ENCODE measurements at regions not wholly inside any gene's neighbourhood (a gene's known extent, or its start where the extent isn't known, plus 50 kb on each side); places are given as distances from the start of the nearest gene placed in this dataset.

- no peaks in the 10 kb centered on the region; the same call in 1 of the 2 replicates for H4K20me1 ChIP-seq (replicated peaks; ENCODE audit: insufficient read depth)
- H3K4me3 ChIP-seq = peak overlapping the region; percentile 83
- H3K36me3 ChIP-seq (ENCODE audit: insufficient read depth) = no peaks in the 10 kb centered on the region
- H3K4me2 ChIP-seq = peak overlapping the region; percentile 93
- H3K27ac ChIP-seq (ENCODE audit: low read depth) = no peak overlapping the region
- H2AFZ ChIP-seq = 0 out of 2 replicates have a peak overlapping the region, but pooled peaks have one; percentile 69
- peak; percentile 30 for ATAC-seq
- H3K9me2 ChIP-seq (ENCODE audit: insufficient read depth) = no peaks in the 10 kb centered on the region
- H3K79me2 ChIP-seq (replicated peaks; ENCODE audit: insufficient read depth) = peaks cover 50% of the 10 kb centered on the region
- Mint-ChIP-seq H3K36me3 (ENCODE audit: low read depth) (no peaks in the 10 kb centered on the region; the same call in 2 of the 3 replicates), H3K27me3 (ENCODE audit: insufficient read depth, low read depth, poor library complexity) (peaks cover 10% of the 10 kb centered on the region), H3K4me3 (peak overlapping the region; percentile 81), H3K9me3 (no peaks in the 10 kb centered on the region; the same call in 2 of the 3 replicates), H3K27ac (no peak overlapping the region), H3K4me1 (peaks cover 19% of the 10 kb centered on the region)
- peak; percentile 50 for DNase-seq (ENCODE audit: low spot score)
- TF ChIP-seq CTCF (conservative IDR thresholded peaks at IDR 0.05; ENCODE audit: low read depth in 2 of 2) (peak in 1 of 2 experiments; percentile 15; a peak in 1 of 4 replicates), STAT1 (IDR thresholded peaks at IDR 0.05; ENCODE audit: unreplicated experiment) (no peak), CREB1 (CRISPR knock-in tag; IDR thresholded peaks at IDR 0.05; ENCODE audit: low read depth) (no peak)
- peaks cover 22% of the 10 kb centered on the region for H3K4me1 ChIP-seq (ENCODE audit: insufficient read depth)
- peaks cover 24% of the 10 kb centered on the region for H3K27me3 ChIP-seq (ENCODE audit: insufficient read depth)
- H3F3A ChIP-seq (replicated peaks; ENCODE audit: low read depth) = no peaks in the 10 kb centered on the region; the same call in 1 of the 2 replicates
These were observed 52.0 kb upstream of the ULK4 start for GRCh38 chr3:42013691-42014457.

DNA sequence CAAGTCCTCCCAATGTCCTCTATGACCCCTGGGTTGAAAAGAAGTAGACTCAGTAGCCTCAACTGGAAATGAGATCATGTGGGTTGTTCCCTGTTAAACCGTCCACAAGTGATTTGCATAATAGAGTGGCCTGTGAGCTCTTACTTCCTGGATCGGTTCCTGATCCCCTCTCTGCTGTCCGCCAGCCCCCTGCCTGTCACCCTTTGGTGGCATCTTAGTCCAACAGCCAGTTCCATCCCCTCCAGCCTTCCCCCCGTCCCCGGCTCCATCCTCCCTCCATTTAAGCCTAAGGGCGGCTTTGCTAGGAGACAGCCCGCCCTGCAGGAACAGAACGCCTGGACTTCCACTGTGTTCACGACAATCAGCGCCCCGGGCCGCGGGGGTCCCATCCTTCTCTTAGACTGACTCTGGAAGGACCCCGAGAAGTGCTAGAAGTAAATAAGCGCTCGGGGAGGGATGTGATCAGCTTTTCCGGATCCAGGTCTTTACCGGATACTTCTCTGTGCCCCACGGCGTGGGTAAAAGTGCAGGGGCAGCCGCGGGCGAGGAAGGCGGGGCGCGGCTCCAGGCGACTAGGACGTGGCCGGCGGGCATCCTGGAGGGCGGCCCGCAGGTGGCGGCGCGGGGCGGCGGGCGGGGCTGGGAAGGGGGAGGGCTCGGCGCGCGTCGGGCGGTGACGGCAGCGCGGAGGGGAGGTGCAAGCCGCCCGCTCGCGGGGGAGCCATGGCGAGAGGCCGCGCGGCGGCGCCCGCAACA is 51.2 kb upstream of the ULK4 start:
- Histone ChIP-seq H3K27me3 (ENCODE audit: insufficient read depth) (peaks cover 24% of the 10 kb centered on the region), H3K36me3 (ENCODE audit: insufficient read depth) (no peaks in the 10 kb centered on the region), H3K9me2 (ENCODE audit: insufficient read depth) (no peaks in the 10 kb centered on the region), H3K4me3 (peak overlapping the region; percentile 99), H3F3A (replicated peaks; ENCODE audit: low read depth) (no peaks in the 10 kb centered on the region; the same call in 1 of the 2 replicates), H3K4me1 (ENCODE audit: insufficient read depth) (peaks cover 22% of the 10 kb centered on the region), H3K27ac (ENCODE audit: low read depth) (no peak overlapping the region), H2AFZ (peak overlapping the region; percentile 100), H4K20me1 (replicated peaks; ENCODE audit: insufficient read depth) (no peaks in the 10 kb centered on the region; the same call in 1 of the 2 replicates), H3K4me2 (peak overlapping the region; percentile 100), H3K79me2 (replicated peaks; ENCODE audit: insufficient read depth) (peaks cover 42% of the 10 kb centered on the region)
- H3K27ac Mint-ChIP-seq = no peak overlapping the region; the same call in 1 of the 2 replicates
- peaks cover 10% of the 10 kb centered on the region for H3K27me3 Mint-ChIP-seq (ENCODE audit: insufficient read depth, low read depth, poor library complexity)
- peak; percentile 74 for ATAC-seq
- peak overlapping the region; percentile 84 for H3K4me3 Mint-ChIP-seq
- peak; percentile 85 for DNase-seq (ENCODE audit: low spot score)
- no peaks in the 10 kb centered on the region; the same call in 2 of the 3 replicates for H3K9me3 Mint-ChIP-seq
- H3K4me1 Mint-ChIP-seq = peaks cover 19% of the 10 kb centered on the region
- no peaks in the 10 kb centered on the region; the same call in 2 of the 3 replicates for H3K36me3 Mint-ChIP-seq (ENCODE audit: low read depth)
- TF ChIP-seq CTCF (conservative IDR thresholded peaks at IDR 0.05; ENCODE audit: low read depth in 2 of 2) = no peak
- no peak for TF ChIP-seq STAT1 (IDR thresholded peaks at IDR 0.05; ENCODE audit: unreplicated experiment)
- TF ChIP-seq ETS1 (IDR thresholded peaks at IDR 0.05) = no peak
- TF ChIP-seq EZH2phosphoT487 (IDR thresholded peaks at IDR 0.05; ENCODE audit: unreplicated experiment) = no peak
- no peak for TF ChIP-seq NANOG (IDR thresholded peaks at IDR 0.05; ENCODE audit: borderline replicate concordance)
- peak; percentile 53 for TF ChIP-seq CREB1 (CRISPR knock-in tag; IDR thresholded peaks at IDR 0.05; ENCODE audit: low read depth)
- TF ChIP-seq POLR2AphosphoS5 (IDR thresholded peaks at IDR 0.05; ENCODE audit: low read depth) = peak; percentile 43
- TF ChIP-seq ZNF331 (CRISPR knock-in tag; IDR thresholded peaks at IDR 0.05; ENCODE audit: low read depth) = no peak
